GM19397 (cell line): ENCODE measurements at regions not wholly inside any gene's neighbourhood (a gene's known extent, or its start where the extent isn't known, plus 50 kb on each side); places are given as distances from the start of the nearest gene placed in this dataset.
"Not testable (repeated sequence)": the region's sequence is repeated elsewhere in the genome, so short reads cannot be mapped to it uniquely, and the experiment has no call there.

Source experiments
- ATAC-seq: cut with Tn5 transposase; IDR thresholded peaks from one replicate; pipeline ENCODE4 v1.9.1; 2021; ENCODE audit warnings: mild to moderate bottlenecking, moderate library complexity; ENCODE audit not compliant: unreplicated experiment

DNA sequence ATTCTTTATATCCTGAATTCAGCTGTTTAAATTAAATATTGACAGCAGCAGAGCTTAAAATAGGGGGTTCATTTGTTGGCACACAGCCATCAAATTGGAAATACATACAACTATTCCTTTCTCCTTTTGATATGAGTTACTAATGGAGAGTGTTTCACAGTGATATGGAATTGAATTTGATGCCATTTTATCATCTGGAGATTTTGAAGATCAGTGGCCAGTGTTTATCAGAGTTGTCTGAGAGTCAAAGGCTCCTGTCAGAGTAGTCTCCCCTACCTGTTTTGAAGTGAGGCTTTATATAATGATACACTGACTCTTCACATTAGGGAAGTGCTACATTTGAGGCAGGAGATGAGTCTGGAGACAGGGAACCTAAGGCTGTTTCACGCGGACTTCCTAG is 1286.3 kb downstream of the TECRL start:
- no peak for ATAC-seq

DNA sequence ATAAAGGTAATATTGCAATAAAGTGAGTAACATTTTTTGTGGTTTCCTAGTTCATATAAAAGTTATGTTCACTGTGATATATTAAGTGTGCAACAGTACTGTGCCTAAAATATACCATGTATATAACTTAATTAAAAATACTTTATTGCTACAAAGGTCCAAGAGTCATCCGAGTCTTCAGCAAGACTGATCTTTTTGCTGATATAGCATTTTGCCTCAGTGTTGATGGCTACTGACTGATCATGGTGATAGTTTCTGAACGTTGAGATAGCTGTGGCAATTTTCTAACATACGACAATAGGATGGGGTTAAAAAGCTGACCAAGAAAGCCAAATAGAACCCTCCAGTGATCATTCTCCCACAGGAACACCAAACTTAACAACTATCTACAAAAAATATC is 1302.7 kb downstream of the TECRL start:
- ATAC-seq, result no peak

DNA sequence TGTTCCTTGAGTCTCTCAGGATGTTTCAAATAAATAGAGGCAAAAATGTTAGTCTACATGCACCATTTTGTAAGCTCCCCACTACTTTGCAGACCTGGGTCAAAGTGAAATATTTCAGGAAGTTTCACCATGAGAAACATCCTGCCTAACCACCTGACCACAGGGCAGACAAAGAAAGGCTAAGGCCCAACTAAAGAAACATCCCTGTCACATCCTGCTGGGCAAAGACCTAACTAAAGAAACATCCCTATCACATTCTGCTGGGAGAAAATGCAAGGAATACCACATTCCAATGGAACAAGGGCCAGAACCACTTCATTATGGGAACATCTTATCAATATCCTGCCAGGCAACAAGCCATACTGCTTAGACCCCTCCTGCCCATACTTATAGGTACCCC is 1303.4 kb downstream of the TECRL start:
- ATAC-seq, result no peak

DNA sequence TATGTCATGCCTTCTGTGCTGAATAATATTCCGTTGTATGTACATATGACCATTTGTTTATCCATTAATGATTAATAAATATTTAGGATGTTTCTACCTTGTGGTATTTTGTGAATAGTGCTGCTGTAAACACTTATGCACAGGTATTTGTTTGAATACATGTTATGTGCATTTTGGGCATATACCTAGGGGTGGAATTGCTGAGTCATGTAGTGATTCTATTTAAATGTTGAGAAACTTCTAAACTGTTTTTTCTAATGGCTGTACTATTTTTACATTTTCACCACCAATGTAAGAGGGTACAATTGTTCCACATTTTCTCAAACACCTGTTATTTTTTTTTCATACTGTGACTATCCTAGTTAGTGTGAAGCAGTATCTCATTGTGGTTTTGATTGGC is 1318.6 kb downstream of the TECRL start:
- ATAC-seq, result no peak

DNA sequence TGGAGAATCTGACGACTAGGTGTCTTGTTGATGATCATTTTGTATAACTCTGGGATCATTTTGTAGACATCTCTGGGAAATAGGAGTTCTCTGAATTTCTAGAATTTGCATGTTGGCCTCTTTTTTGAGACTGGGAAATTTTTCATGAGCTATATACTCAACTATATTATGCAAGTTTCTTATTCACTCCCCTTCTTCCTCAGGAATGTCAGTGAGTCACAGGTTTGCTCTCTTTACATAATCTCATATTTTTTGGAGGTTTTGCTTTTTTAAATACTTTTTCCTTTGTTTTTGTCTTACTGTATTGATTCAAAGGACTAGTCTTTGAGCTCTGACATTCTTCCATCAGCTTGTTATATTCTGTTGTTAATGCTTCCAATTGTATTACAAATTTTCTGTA is 1324.2 kb downstream of the TECRL start:
- ATAC-seq, result no peak

DNA sequence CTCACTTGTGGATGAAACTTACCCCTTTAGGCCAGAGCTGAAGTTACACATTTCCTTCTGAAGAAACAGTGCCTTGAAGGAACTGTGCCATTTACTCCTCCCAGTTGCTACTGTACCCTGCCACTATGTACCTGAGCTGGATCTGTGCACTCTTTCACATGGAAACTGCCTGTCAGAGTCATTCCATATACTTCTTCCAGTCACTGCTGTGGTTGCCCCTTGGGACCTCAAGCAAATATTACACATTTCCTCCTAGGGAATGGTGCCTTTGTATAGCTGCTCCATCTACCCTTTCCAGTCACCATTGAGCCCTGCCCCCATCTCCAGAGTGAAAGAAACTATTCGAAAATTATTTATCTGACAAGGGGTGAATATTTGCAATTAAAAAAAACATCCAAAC is 1328.3 kb downstream of the TECRL start:
- ATAC-seq, result no peak

DNA sequence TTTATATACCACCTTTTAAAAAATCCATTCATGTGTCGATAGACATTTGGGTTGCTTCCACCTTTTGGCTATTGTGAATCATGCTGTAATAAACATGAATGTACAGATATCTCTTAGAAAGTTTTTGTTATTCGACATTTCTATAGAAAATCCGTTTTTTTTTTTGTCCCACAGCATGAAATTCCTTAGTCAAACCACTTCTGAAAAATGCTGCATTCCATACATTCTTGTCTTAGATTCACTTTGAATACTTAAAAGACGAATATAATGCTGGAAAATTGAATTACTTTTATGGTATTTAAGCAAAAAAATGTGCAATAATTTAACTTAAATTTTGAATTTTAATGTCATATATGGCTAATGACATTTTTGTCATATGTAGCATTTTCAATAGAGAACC is 1345.5 kb downstream of the TECRL start:
- ATAC-seq, result no peak

DNA sequence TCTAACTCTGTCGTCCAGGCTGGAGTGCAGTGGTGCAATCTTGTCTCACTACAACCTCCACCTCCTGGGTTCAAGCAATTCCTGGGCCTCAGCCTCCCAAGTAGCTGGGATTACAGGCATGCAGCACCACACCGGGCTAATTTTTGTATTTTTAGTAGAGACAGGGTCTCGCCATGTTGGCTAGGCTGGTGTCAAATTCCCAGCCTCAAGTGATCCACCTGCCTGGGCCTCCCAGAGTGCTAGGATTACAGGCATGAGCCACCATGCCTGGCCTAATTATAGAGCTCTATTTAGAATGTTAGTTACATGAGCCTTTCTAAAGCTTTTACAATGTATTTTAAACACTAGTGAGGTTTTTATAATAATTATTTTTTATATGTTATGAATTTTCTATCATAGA is 1346.4 kb downstream of the TECRL start:
- ATAC-seq, result not testable (repeated sequence)

DNA sequence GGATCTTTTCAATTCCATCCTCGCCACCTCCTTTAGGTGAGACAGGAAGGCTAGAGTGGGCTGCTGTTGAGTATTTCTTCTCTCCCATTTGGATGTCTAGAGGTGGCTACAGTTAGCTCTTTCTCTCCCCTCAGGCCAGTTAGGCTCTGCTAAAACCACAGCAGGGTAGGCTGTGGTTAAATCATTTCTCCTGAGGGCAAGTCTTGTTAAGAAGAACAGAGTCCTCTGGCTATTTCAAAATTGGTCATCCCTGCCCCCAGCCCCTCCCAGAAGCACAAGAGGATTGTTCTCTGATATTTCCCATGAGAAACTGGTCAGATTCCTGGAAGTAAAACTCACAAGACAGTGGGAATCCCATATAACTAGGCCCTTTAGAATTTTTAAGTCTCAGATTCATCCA is 1359.5 kb downstream of the TECRL start:
- no peak for ATAC-seq

DNA sequence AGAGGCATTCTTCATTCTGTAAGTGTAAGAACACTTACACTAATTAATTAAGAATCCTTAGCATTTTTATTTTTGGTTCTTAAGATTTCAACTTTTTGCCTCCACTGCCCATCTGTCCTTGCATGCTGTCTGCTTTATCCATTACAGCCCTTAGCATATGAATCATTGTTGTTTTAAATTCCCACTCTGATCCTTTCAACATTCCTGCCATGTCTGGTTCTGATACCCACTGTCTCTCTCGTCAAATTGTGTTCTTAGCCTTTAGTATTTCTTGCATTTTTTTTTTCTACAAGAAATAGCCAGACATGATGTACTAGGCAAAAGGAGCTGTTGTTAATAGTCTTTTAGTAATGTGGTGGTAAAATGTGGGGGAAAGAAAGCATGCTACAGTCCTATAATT is 1360.0 kb downstream of the TECRL start:
- no peak for ATAC-seq

DNA sequence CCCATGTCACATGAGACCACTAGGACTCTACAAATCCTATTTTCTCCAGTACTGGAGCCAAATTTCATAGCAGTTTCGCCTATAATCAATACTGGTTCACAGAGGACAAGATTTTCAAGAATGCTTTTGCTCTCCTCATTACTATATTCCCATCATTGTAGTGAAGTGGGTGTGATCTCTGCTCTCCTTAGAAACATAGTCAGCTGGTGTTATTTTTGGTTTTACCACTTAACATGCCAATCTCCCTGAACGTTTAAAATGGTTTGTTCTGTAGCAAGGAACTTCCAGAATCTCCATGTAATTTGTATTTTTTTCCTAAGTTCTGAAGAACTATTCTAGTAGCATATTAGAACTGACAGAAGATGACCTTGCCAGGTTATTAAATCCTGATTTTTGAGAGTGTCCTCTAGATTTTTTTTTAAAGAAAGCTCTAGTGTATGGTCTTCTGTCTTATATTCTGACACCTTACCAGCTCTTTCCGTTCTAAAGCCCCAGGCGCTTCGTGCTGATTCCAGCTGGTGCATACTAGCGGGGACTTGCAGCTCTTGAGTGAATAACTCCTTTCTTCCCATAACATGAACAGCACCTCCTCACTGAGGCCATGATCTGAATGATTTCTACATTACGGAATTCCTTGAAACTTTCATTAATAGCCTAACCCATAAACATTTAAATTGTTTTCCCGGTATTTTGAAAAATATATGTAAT is 1372.9 kb downstream of the TECRL start:
- ATAC-seq, result no peak

DNA sequence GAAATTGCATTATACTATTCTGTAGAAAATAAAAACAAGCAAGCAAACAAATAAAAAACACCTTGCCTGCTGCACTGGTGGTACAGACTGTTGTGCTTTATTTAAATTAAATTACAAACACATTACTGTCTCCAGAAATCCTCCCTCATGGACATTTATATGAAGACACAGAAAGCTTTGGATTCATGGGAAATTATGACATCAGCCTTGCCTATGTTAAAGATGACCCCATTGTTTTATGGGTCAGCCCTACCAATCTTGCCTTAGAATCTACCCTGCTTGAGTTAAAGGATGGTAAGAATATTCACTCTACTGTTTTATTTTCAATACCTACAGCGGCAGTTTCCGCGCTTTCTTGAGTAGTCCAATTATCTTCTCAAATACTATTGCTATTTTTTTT is 1379.9 kb downstream of the TECRL start:
- ATAC-seq, result no peak

DNA sequence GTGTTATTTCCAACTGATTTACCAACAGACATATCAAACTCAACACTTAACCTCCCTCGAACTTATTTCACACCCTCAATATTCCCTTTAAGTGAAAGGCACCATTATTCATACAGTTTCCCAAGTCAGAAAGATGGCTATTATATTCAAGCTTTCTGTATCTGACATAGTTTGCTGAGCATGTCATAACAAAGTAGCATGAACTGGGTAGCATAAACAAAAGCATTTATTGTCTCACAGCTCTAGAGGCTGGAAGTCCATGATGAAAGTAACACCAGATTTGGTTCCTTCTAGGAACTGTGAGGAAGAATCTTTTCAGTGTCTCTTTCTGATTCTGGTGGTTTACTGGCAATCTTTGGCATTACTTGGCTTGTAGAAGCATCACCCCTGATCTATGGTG is 1388.6 kb downstream of the TECRL start:
- no peak for ATAC-seq

DNA sequence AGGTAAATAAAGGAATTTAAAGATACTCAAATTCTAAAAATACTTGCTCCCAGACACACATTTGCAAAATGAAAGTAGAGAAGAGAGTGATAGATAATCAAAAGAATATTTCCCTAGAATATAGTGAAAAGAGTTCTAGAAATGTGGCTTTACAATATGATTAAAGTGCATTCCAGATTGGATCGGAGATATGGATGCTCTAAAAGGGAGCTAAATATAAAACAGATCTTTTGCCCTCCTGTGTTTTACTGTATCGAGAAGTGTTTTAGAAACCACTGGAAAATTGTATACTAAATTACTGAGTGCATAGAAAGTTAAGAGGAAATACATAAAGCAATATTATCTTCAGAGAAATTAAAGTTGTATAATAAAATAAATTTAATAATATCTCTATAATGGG is 1392.0 kb downstream of the TECRL start:
- ATAC-seq, result no peak

DNA sequence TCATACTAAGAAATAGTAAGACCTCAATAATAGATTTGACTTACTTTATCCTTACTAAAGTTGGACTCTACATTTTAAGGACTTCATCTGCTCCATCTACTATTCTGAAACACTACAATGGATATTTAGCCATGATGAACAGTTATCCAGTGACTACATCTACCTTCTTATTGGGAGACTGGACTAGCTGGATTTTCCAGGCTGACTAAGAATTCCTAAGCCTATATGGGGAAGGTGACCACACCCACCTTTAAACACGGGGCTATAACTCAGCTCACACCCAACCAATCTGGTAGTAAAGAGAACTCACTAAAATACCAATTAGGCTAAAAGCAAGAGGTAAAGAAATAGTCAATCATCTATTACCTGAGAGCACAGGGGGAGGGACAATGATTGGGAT is 1438.4 kb downstream of the TECRL start:
- ATAC-seq, result no peak

DNA sequence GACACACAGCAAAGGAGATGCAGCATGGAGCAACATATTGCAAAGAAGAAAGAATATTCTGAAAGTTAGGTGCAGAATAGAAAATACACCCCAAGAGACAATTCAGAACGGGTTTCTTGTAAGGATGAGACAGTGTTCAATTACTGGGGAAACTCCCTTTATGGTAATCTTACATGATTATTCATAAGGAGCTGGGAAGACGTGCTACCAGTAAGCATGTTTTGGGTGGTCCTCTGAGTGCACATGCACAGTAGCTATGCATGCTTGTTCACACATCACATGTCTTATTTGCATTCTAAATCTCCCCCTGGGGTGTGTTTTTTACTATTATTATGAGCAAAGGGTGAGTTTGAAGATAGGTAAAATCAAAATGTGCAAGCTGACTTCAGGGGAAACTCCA is 1448.8 kb downstream of the TECRL start:
- ATAC-seq, result no peak

DNA sequence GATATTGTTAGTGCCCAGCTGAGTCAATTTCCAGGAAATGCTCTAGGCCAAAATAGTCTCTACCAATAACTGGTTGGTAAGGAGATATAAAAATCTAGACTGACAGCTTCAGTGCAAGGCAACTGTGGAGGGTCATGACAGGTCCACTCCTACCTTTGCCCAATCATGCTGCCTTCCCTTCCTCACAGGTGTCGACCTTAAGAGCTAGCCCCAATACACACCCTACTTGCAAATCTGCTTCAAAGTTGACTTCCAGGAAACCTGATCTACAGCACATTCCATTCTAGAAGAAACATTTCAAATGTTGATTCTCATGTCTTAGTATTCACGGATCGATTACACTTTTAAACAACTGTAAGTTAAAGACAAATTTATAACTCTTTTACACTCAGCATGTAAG is 1455.5 kb downstream of the TECRL start:
- ATAC-seq, result no peak

DNA sequence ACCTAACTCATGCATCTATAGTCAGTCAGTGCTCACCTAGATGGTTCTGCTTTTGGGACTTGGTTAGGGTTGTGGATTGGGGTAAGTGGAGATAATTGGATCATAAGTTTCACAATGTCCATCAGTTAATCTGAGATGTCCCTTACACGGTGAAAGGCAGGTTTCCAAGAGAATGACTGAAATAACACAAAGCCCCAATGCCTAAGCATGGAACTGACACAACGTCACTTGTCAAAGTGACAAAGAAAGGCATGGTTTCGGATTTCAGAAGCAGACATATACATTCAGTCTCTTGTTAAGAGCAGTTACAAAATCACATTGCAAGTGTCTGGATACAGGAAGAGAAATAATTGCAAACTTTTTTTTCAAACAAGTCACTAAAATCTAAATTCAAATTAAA is 1456.9 kb downstream of the TECRL start:
- no peak for ATAC-seq

DNA sequence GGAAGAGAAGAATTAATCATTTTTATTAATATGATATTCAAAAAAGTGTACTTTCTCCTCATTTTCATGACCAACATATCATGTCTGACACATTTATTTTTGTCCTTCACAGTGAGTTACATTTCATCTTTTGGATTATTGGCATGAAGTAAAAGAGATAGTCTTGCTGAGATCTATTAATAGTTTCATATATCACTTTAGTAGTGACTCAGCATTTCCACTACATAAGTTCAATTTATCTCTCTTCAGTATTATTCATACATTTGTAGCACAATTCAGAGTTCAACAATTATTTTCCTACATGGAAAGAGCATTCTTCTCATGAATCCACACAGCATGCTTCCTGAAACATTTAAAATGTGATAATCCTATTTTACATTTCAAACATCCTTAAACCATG is 1461.1 kb downstream of the TECRL start:
- no peak for ATAC-seq

DNA sequence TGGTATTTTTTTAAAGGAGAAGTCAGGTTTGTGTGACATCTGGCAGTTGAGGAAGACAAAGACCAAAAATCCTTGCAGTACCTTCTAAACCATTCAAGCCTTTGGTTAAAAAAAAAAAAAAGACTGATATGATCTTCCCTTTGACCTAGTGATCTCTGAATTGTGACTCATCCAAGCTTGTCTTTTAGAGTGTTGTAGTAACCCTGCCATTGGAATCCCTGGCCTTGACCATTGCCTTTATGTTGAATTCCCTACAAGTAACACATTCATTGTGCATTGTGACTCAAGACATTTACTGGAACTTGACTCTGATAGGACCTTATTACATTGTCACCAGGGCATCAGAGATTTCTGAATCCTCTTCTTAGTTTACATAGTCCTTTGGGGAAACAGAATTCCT is 1469.0 kb downstream of the TECRL start:
- ATAC-seq, result no peak

DNA sequence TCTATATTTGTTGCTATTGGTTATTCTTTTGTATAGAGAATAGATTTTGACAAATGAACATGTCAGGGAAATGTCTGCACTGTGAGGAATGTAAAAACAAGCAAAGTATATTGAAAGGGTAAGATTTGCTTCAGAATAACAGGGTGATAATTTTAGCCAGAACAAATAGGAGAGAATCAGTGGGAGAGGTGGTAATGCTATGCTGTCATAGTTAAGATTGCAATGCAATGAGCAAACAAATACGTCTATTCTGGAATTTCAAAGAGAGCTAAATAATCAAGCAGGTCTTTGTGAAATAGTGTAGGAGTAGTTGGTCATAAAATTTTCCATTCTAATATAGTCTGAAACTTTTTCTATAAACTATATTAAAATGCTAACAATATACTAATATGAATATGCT is 1478.4 kb downstream of the TECRL start:
- no peak for ATAC-seq

DNA sequence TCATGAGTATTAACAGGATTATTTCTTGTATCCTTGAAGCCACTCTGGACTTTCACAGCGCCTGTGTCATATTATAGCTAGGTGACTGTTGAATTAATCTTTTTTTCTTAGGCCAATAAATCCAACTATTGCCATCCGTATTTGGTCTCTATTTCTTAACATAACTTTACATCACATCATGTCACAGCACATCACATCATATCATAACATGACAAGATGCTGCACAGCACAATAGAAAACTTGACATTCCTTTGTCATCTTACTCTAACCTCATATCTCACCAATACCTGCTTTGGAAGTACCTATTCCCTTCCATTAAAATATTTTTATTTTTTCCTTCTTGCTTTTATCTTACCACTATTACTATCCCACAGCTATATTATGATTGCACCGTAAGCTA is 1480.8 kb downstream of the TECRL start:
- ATAC-seq, result no peak

DNA sequence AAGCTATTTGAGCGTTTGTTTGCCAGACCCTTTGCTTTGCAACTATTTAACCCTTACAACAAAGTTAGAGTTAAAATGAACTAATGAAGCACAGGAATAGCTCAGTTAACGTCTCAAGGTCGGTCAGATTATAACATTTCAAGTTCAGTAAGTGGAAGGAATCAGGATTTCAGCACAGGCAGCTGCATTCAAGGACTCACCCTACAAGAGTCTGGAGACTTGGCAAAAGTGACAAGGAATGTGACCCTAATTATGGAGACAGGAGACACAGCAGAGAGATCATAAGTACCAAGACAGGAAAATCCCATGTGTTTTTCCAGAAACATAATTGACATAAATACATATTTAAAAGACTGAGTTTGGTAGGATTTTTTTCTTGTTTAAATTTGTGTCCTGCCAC is 1481.7 kb downstream of the TECRL start:
- ATAC-seq, result no peak

DNA sequence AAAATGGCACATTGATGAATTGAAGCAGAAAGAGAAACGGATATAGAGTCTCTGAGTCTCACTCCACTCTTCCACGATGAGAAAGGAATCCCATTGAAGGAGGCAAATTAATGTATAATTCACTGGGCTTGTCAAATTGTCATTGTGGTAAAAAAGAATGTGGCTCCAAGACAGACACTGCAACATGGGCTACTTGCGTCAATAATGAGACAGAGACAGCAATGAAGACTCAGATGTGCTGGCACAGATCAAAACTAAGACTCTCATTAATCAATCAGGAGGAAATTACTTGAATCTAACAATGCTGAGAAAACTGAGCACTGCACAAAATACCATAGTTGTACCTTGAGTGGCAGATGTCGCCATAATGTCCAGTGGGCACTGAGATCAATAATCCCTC is 1485.5 kb downstream of the TECRL start:
- ATAC-seq, result no peak
